SU-DHL-6 (cell line): ENCODE measurements at regions not wholly inside any gene's neighbourhood (a gene's known extent, or its start where the extent isn't known, plus 50 kb on each side); places are given as distances from the start of the nearest gene placed in this dataset.

Experiments used
- H2AFZ ChIP-seq: fragments of 200-600 bp; sonication (generic); 2 replicates; pipeline ENCODE4 v1.6.1; 2014; ENCODE audit warnings: low read depth, mild to moderate bottlenecking, moderate library complexity, mixed read lengths, antibody characterized with exemption, low read length; ENCODE audit not compliant: severe bottlenecking
- H3F3A ChIP-seq: fragments of 200-600 bp; shearing (Covaris generic); 2 replicates; pipeline ENCODE4 v1.6.0; 2016; ENCODE audit warnings: antibody characterized with exemption, mild to moderate bottlenecking; ENCODE audit not compliant: insufficient read depth
- H3K27ac ChIP-seq: fragments of 200-600 bp; sonication (generic); 2 replicates; pipeline ENCODE4 v1.5.1; 2016; ENCODE audit warnings: low read depth, mild to moderate bottlenecking, low read length, moderate library complexity, mixed read lengths
- H3K27me3 ChIP-seq: fragments of 200-600 bp; sonication (generic), shearing (Covaris generic); 2 replicates; pipeline ENCODE4 v1.6.0; 2014; ENCODE audit warnings: mild to moderate bottlenecking, low read length
- H3K36me3 ChIP-seq: fragments of 200-600 bp; sonication (generic); 2 replicates; pipeline ENCODE4 v1.6.1; 2014; ENCODE audit warnings: mild to moderate bottlenecking, low read length, mixed read lengths
- H3K4me2 ChIP-seq: fragments of 300-600, 200-600 bp; shearing (Covaris generic), sonication (generic); 2 replicates; pipeline ENCODE4 v1.6.0; 2014; ENCODE audit warnings: low read length, low read depth, mild to moderate bottlenecking; ENCODE audit not compliant: poor library complexity, severe bottlenecking
- H3K4me3 ChIP-seq: fragments of 200-600 bp; sonication (generic); 2 replicates; pipeline ENCODE4 v1.5.1; 2014; ENCODE audit warnings: antibody characterized with exemption, low read length, mild to moderate bottlenecking, mixed read lengths; ENCODE audit not compliant: insufficient read depth, poor library complexity, severe bottlenecking
- H3K79me2 ChIP-seq: fragments of 200-600 bp; sonication (generic); 2 replicates; pipeline ENCODE4 v1.6.1; 2014; ENCODE audit warnings: mild to moderate bottlenecking, low read length, moderate library complexity; ENCODE audit not compliant: insufficient read depth
- H3K9ac ChIP-seq: fragments of 200-600 bp; sonication (generic); 2 replicates; pipeline ENCODE4 v1.7.0; 2014; ENCODE audit warnings: mild to moderate bottlenecking, low read length
- H3K9me2 ChIP-seq: fragments of 200-600 bp; sonication (generic); replicated peaks from 2 replicates; pipeline ENCODE4 v1.6.1; 2014; ENCODE audit warnings: low read length; ENCODE audit not compliant: insufficient read depth
- H3K9me3 ChIP-seq: fragments of 200-600 bp; sonication (generic); 2 replicates; pipeline ENCODE4 v1.6.1; 2014; ENCODE audit warnings: low read length, mixed read lengths; ENCODE audit not compliant: insufficient read depth
- H4K20me1 ChIP-seq: fragments of 200-600 bp; sonication (generic); 2 replicates; pipeline ENCODE4 v1.6.1; 2014; ENCODE audit warnings: low read depth, mild to moderate bottlenecking, antibody characterized with exemption, low read length, moderate library complexity, mixed read lengths
- CTCF ChIP-seq: fragments of 200-600 bp; sonication (generic); IDR thresholded peaks from one replicate; pipeline ENCODE4 v1.5.1; 2017; ENCODE audit warnings: antibody characterized with exemption, mild to moderate bottlenecking, low read length, moderate library complexity; ENCODE audit not compliant: insufficient read depth, poor library complexity, severe bottlenecking
- EZH2phosphoT487 ChIP-seq: fragments of 200-600 bp; sonication (generic), shearing (Covaris generic); conservative IDR thresholded peaks from 2 replicates; pipeline ENCODE4 v1.6.1; 2018; ENCODE audit warnings: mild to moderate bottlenecking, antibody characterized with exemption, low read length, moderate library complexity, mixed read lengths

GRCh38 chr18:73456643-73457042, 588.9 kb upstream of the NETO1 start:
- Histone ChIP-seq H4K20me1 (no peaks in the 10 kb centered on the region), H3K4me2 (no peak overlapping the region), H3K27ac (no peak overlapping the region), H3K4me3 (no peak overlapping the region), H3K79me2 (no peaks in the 10 kb centered on the region), H3K36me3 (no peaks in the 10 kb centered on the region), H2AFZ (no peak overlapping the region), H3K9me3 (no peaks in the 10 kb centered on the region), H3K9ac (no peak overlapping the region), H3K27me3 (no peaks in the 10 kb centered on the region), H3K9me2 (no peaks in the 10 kb centered on the region), H3F3A (no peaks in the 10 kb centered on the region)
- TF ChIP-seq CTCF (no peak), EZH2phosphoT487 (no peak)

- Histone ChIP-seq H3K9me3 (no peaks in the 10 kb centered on the region), H3K4me3 (no peak overlapping the region), H4K20me1 (no peaks in the 10 kb centered on the region), H3K36me3 (no peaks in the 10 kb centered on the region), H3K9ac (no peak overlapping the region), H3K4me2 (no peak overlapping the region), H3K27me3 (no peaks in the 10 kb centered on the region), H3K79me2 (no peaks in the 10 kb centered on the region), H3F3A (no peaks in the 10 kb centered on the region), H3K27ac (no peak overlapping the region), H3K9me2 (no peaks in the 10 kb centered on the region), H2AFZ (no peak overlapping the region)
- no peak for TF ChIP-seq EZH2phosphoT487
- no peak for TF ChIP-seq CTCF
These were observed 585.1 kb upstream of the NETO1 start for GRCh38 chr18:73452866-73453265.

- Histone ChIP-seq H3K4me2 (no peak overlapping the region), H3F3A (no peaks in the 10 kb centered on the region), H3K36me3 (no peaks in the 10 kb centered on the region), H3K27me3 (no peaks in the 10 kb centered on the region), H3K27ac (no peak overlapping the region), H3K79me2 (no peaks in the 10 kb centered on the region), H2AFZ (no peak overlapping the region), H3K4me3 (no peak overlapping the region), H3K9me3 (no peaks in the 10 kb centered on the region), H4K20me1 (no peaks in the 10 kb centered on the region), H3K9me2 (no peaks in the 10 kb centered on the region), H3K9ac (no peak overlapping the region)
- TF ChIP-seq EZH2phosphoT487: no peak
- no peak for TF ChIP-seq CTCF
These were observed 578.7 kb upstream of the NETO1 start for GRCh38 chr18:73446502-73446901.

GRCh38 chr18:73431620-73432019, 563.8 kb upstream of the NETO1 start:
- no peak overlapping the region for H3K9ac ChIP-seq
- no peaks in the 10 kb centered on the region for H3K36me3 ChIP-seq
- H3K4me3 ChIP-seq: no peak overlapping the region
- no peaks in the 10 kb centered on the region for H3K9me2 ChIP-seq
- H3K9me3 ChIP-seq: no peaks in the 10 kb centered on the region
- H3F3A ChIP-seq: no peaks in the 10 kb centered on the region
- H3K79me2 ChIP-seq: no peaks in the 10 kb centered on the region
- no peaks in the 10 kb centered on the region for H3K27me3 ChIP-seq
- H4K20me1 ChIP-seq: no peaks in the 10 kb centered on the region
- no peak overlapping the region for H2AFZ ChIP-seq
- TF ChIP-seq EZH2phosphoT487 (no peak), CTCF (no peak)
- H3K4me2 ChIP-seq: no peak overlapping the region
- H3K27ac ChIP-seq: no peak overlapping the region
